ENCODE measurements at regions not wholly inside any gene's neighbourhood (a gene's known extent, or its start where the extent isn't known, plus 50 kb on each side); places are given as distances from the start of the nearest gene placed in this dataset.
"Not testable (repeated sequence)": the region's sequence is repeated elsewhere in the genome, so short reads cannot be mapped to it uniquely, and the experiment has no call there.

DNA sequence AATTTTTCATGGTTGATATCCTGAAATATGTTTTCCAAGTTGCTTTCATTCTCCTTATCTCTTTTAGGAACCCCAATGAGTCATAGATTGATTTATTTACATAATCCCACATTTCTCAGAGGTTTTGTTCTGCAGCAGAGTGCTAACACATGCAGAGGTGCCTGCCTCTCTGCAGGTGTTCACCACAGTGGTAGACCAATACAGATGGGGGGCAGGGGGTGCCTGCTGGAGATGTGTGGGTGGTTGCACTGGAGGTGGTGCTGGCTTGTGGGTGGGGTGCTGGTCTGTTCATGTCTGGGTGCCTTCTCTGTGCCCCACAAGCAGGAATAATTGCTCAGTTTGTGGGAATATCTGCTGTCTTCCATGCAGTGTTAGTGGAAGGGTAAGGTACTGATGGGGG is 131.1 kb downstream of the JRKL start:
- no peak for DNase-seq (ENCODE audit: low spot score)

DNA sequence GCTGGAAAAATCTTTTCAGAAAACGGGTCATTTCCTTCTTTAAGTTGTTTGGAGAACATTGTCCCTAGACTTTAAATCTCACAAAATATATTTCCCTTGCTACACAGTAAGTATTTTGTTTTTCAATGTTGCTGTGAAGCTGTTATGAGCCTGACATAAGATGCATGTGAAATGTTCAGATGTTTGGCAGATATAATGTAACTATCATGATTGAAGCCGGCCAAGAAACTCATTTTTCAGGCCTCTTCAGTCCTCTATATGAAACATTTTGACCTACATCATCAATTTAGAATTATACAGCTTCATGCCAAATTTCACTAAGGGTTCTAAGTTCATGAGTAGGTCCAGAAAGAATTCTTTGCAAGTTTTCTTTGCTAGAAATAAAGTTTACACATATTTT is 133.8 kb downstream of the JRKL start:
- no peak for DNase-seq (ENCODE audit: low spot score)

DNA sequence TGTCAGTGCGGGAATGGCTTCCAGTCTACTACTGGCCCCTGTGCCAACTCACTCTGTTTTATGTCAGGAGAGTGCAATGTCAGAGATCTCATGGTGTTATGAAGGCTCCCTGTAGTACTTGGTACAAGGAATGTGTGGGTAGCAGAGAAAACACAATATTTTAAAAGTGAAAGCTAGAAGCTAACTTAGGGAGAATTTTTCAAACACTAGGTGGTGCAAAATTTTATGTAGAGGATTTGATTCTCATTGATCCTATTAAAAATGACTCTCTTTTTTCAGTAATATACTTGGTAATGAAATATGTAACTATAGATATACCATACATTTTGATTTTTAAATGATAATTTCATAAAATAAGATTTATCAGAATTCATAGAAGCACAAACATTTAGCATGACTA is 134.7 kb downstream of the JRKL start:
- no peak for DNase-seq (ENCODE audit: low spot score)

DNA sequence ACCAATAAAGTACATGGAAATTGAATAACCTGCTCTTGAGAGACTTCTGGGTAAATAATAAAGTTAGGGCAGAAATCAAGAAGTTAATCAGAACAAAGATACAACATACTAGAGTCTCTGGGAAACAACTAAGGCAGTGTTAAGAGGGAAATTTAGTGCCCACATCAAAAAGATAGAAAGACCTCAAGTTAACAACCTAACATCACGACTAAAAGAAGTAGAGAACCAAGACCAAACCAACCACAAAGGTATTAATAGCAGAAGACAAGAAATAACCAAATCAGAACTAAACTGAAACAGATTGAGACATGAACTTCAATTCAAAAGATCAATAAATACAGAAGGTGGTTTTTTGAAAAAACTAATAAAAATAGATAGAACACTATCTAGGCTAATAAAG is 140.7 kb downstream of the JRKL start:
- DNase-seq (ENCODE audit: low spot score) = no peak

DNA sequence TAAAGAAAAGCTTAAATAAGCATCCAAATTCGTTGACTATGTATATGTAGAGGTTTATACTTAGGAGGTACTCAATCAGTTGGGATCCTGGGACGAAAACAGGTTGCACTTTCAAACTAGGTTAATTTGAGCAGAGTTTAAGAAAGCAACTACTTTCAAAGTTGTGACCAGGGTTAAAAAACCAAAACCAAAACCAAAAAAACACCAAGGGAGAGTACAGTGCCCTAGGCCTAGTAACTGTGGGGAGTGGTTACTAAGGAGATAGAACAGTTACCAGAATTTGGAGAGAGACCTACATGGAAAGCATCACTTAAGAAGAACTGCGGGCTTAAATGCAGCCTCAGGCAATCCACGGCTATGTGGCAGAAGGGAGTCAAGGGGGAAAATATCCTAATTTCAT is 148.3 kb downstream of the JRKL start:
- DNase-seq (ENCODE audit: low spot score) = no peak

DNA sequence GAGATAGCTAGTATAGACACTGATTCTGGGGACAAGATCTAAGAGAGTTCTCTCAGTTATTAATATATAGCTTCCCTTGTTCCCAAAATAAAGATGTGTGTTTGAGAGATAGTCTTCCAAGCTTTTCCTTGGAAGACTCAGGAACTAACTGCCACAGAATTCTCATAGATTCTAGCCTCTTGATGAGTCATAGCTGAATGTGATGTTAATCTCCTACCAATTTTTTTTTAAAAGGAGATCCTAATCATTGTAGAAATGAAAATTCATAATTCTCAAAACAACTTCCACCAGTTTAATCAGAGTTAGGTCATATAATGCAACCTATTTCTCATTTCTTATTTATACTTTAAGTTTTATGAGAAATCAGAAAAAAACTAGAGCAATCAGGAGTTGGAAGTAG is 148.8 kb downstream of the JRKL start:
- no peak for DNase-seq (ENCODE audit: low spot score)

DNA sequence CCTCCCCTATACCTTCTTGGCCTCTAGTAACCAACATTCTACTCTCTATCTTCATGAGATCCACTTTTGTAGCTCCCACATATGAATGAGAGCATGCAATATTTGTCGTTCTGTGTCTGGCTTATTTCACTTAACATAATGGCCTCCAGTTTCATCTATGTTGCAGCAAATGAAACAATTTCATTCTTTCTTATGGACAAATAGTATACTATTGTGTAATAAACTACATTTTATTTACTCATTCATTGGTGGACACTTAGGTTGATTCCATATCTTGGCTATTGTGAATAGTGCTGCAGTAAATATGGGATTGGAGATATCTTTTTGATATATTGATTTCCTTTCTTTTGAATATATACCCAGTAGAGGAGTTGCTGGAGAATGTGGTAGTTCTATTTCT is 151.1 kb downstream of the JRKL start:
- DNase-seq (ENCODE audit: low spot score) = no peak

DNA sequence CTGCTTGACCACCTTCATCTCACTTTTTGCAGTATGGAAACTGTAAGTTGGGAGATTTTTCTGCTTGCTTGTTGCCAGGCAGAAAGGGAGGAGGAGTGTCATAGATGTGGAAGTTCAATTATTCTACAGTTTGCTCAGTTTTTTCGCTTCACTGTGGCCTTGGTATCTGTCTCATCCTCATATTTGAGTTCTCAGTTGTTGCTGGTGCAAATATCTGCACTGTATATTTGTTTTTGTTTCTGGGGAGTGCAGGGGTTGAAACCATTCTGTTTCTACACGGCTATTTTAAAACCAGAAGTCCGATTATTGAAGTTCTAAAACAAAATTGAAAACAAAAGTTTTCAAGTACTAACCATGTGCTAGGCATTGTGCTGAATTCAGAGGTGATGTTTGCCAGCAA is 153.4 kb downstream of the JRKL start:
- no peak for DNase-seq (ENCODE audit: low spot score)

DNA sequence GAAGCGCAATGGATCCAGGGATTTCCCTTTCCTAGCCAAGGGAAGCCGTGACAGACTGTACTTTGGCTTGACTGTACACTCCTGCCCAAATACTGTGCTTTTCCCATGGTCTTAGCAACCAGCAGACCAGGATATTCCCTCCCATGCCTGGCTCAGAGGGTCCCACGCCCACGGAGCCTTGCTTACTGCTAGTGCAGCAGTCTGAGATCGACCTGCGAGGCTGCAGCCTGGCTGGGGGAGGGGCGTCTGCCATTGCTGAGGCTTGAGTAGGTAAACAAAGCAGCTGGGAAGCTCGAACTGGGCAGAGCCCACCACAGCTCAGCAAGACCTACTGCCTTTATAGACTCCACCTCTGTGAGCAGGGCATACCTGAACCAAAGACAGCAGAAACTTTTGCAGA is 155.4 kb downstream of the JRKL start:
- DNase-seq (ENCODE audit: low spot score) = not testable (repeated sequence)

DNA sequence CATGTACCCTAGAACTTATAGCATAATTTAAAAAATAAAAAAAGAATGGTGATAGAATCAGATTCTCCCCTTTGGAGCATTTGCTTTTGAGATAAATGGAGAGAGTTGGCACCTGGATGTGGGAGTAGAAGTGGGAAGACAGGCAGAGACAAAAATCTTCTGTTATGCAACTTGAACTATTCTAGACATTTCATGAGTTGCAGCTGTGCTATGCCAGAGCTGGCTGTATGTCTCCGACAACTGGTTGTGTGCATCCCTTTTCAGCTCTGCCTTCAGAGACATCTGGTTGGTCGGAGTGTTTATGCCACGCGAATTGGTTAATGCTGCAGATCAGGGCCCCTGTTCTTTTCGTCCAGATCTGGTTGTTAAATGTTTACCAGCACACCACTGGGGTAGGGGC is 161.3 kb downstream of the JRKL start:
- no peak for DNase-seq (ENCODE audit: low spot score)

DNA sequence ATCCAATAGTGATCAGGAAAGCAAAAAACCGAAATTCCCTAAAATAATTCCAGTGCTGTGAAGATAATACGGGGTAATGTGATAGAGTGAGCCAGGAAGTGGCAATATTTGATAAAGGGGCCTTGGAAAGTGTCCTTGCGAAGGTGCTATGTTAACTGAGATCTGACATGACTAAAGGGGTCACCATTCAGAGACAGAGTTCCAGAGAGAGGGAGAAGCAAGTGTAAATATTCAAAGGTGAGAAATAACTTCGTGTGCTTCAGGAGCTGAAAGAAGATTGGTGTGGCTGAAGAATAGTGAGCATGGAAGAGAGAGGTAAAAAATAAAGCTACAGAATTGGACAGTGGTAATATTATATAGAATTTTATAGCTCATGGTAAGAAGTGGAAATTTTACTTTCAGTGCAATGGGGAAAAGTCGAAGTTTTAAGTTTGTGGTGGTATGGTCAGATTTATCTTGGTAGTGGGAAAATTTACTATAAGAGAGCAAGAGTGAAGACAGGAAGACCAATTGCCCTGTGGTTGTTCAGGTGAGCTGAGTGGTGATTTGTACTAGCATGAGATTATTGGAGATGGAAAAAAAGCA is 164.5 kb downstream of the JRKL start:
- DNase-seq (ENCODE audit: low spot score) = no peak

DNA sequence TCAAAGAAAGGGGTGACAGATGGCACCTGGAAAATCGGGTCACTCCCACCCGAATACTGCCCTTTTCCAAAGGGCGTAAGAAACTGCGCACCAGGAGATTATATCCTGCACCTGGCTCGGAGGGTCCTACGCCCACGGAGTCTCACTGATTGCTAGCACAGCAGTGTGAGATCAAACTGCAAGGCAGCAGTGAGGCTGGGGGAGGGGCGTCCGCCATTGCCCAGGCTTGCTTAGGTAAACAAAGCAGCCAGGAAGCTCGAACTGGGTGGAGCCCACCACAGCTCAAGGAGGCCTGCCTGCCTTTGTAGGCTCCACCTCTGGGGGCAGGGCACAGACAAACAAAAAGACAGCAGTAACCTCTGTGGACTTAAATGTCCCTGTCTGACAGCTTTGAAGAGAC is 166.0 kb downstream of the JRKL start:
- not testable (repeated sequence) for DNase-seq (ENCODE audit: low spot score)

DNA sequence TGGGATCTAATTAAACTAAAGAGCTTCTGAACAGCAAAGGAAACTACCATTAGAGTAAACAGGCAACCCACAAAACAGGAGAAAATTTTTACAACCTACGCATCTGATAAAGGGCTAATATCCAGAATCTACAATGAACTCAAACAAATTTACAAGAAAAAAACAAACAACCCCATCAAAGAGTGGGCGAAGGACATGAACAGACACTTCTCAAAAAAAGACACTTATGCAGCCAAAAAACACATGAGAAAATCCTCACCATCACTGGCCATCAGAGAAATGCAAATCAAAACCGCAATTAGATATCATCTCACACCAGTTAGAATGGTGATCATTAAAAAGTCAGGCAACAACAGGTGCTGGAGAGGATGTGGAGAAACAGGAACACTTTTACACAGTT is 170.9 kb downstream of the JRKL start:
- DNase-seq (ENCODE audit: low spot score) = not testable (repeated sequence)

DNA sequence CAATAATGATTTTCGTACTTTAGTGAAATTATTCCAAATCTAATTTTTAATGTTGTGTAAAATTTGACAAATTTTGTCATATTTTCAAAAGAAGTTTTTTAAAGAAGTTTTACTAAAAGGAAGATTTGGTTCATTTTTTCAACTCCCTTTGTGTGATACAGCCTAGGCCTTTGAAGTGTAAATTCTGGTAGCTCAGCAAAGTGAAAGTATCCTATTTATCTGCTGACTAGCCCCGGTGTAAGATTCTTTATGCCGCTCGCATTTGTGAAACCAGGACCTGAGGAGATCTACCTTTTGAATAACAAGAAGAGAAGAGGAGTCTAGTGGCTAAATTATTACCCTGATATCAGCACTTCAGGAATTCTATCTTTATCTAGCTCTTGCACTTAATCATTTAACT is 177.4 kb downstream of the JRKL start:
- DNase-seq (ENCODE audit: low spot score) = no peak

DNA sequence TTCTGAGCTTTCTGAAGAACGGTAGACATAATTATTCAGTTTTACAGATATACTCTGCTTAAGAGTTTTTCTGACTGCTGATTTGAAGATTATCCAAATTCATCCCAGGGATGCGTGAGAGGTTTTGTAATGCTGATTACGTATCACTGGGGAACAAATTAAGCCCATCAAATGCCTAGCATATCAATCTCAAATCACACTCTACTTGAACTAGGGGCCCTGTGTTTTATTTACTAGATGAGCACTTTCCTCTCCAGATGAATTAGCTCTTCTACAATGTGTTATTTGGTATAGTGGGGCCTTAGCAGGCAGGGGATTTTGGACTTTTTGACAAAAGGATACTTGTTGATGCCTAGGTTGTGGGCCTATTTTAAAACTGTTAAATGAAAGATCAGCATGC is 177.9 kb downstream of the JRKL start:
- no peak for DNase-seq (ENCODE audit: low spot score)

DNA sequence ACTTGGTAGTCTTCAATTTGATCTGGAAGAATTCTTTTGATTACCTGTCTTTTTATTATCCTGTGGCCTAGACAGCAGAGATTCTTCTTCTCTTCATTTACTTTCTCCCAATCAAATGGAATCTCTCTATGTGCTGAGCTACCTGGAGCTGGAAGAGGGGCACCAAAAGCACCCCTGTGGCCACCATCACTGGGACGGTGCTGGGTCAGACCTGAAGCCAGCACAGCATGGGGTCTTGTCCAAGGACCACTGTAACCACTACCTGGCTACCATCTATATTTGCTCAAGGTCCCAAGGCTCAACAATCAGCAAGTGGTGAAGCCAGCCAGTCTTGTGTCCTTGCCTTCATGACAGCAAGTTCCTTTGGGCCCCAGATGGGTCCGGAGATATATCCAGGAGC is 186.6 kb downstream of the JRKL start:
- no peak for DNase-seq (ENCODE audit: low spot score)

DNA sequence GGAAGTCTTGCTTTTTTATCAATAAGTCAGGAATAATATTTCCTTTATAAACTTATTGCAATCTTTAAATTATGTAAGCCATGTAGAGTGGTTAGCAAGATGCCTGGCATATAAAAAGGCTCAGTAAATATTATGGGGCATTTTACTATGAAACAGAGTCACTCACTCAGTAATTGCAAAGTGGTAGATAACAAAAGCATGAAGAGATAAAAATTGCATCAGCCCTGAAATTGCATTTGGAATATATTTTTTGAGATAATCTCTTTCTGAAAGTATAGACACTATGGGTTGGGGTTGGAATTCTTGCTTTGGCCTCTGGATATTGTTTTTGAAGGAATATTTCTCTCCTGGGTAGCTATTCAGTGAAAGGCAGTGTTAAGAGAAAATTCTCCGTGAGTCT is 188.6 kb downstream of the JRKL start:
- no peak for DNase-seq (ENCODE audit: low spot score)

DNA sequence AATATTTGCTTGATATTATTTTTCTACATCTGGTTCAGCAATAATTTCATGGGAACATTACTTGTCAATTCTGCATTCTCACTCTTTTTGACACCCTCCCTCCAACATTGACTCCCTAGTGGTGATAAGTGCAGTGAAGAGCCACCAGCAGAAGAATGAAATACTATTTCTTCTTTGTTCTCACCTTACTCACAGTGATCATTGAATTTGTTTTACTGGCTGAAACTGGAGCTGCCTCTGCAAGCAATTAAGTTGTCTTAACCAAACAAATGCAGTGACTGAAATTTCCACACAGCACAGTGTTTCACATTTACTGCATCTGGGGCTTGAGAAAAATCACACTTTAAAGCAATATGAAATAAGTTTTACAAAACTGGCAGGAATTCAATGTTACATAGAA is 189.8 kb downstream of the JRKL start:
- no peak for DNase-seq (ENCODE audit: low spot score)

DNA sequence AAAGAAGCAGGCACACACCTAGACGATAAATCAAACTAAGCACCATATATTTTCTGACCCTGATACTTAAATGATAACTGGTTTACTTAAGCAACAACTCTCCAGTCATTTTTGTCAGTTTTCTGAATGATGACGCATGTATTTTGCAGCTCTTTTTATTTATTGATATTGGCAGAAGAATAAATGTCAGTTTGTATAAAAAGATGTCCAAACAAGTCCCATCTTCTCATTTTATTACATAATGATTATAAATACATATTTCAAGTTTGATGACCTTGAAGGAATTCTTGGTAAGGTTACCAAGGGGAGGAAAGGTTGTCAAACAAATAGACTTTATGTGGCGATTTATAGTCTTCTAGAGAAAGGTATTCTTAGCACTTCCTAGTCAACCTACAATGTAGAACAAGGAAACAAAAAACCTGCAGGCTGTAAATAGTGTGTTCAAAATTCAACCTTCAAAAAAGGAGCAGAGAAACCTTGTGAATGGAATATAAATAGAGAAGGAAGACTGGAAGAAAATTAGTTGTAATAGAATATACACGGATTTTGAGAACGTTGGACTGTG is 190.7 kb downstream of the JRKL start:
- DNase-seq (ENCODE audit: low spot score) = no peak

DNA sequence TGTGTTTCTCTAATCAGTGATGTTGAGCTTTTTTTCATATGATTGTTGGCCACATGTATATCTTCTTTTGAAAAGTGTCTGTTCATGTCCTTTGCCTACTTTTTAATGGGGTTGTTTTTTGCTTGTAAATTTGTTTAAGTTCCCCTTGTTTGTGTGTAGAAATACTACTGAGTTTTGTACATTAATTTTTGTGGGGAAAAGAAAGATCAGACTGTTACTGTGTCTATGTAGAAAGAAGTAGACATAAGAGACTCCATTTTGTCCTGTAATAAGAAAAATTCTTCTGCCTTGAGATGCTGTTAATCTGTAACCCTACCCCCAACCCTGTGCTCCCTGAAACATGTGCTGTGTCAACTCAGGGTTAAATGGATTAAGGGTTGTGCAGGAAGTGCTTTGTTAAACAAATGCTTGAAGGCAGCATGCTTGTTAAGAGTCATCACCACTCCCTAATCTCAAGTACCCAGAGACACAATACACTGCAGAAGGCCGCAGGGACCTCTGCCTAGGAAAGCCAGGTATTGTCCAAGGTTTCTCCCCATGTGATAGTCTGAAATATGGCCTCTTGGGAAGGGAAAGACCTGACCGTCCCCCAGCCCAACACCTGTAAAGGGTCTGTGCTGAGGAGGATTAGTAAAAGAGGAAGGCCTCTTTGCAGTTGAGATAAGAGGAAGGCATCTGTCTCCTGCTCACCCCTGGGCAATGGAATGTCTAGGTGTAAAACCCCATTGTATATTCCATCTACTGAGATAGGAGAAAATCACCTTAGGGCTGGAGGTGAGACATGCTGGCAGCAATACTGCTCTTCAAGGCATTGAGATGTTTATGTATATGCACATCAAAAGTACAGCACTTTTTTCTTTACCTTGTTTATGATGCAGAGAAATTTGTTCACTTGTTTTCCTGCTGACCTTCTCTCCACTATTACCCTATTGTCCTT is 196.4 kb downstream of the JRKL start:
- DNase-seq (ENCODE audit: low spot score) = not testable (repeated sequence)

DNA sequence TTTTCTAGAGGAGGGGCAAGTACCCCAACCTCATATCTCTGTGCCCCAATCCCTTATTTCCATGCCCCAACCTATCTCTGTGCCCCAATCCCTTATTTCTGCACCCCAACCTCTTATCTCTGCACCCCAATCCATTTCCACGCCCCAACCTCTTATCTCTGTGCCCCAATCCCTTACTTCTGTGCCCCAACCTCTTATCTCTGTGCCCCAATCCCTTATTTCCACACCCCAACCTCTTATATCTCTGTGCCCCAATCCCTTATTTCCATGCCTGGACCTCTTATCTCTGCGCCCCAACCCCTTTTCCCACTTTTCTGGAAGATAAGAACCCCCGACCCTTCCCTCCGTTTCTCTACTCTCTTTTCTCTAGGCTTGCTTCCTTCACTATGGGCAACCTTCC is 199.0 kb downstream of the JRKL start:
- DNase-seq (ENCODE audit: low spot score) = not testable (repeated sequence)

DNA sequence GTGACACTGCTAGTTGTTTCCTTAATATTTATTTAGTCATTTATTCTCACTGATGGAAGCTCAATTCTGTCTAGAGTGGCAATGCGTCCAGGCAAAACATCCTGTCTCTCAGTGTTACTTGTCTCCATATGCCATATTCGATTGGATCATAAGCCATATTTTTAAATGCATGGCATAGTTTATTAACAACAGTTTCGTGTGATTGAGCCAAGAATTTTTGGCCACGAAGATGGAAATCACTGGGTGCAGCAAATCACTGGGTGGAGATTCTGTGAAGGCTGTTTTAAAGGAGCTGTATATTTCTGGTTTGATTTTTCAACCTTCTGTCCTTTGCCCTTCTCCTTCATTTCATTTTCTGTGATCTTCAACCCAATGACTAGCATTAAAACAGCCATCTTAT is 205.2 kb downstream of the JRKL start:
- no peak for DNase-seq (ENCODE audit: low spot score)

DNA sequence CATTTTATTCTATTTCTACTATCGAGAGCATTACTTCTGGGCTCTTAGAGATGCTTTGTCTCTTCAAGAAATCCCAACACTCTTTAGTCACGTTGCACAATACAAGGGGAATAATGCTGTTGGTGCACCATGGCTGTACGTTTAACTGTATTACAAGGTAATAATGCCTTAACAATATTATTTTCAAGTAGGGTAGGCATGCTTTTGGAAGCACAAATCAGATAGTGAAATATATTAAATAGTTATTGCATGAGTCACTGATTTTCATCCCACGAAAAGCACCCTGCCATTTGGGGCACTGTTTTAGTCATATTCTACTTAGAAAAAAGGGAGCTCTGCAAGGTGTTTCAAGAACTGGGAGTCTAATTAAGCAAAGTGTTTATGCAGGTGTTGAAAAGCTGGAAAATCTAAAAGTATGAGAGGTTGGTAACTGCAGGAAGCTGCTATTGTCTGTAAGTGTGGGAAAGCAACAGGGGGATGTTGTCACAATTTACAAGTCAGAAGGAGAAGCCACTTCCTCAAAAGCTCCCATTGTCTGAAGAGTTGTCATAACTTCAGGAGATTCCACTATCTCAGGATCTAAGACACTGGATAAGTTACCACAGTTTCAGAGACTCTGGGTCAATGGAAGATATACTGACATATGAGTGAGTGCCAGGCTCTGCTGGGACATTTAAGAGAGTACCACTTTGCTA is 218.2 kb downstream of the JRKL start:
- DNase-seq (ENCODE audit: low spot score) = no peak

Data from hematopoietic multipotent progenitor cell treated with erythropoietin and hydrocortisone succinate and interleukin-3 and kit ligand, for 15 days (in vitro differentiated cells).